ENCODE measurements at regions not wholly inside any gene's neighbourhood (a gene's known extent, or its start where the extent isn't known, plus 50 kb on each side); places are given as distances from the start of the nearest gene placed in this dataset.

DNA sequence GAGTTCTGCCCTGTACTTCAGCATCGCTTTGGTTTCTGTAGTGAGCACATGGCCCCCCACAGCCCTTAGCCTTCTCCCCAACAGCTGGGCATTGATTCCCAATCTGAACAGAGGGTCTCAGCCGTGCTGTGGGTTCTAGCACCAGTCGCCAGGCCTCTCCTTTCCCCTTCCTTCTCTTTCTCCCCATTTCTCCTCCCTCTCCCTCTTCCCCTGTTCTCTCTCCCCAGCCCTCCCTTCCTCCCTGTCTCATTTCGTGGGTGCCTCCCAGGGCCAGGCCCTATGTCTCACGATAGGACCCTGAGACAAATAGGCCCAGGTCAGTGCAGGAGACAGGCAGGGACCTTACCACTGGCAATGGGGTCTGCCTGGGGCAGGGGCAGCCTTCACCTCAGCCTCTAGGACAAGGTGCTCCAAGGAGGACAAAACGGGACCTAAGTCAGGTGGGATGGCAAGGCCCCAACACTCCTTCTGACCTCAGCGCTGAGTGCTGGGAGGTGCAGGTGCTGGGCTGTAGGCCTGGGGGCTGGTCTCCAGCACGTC is 143.4 kb upstream of the GPC1 start:
- TF ChIP-seq ELF4 (IDR thresholded peaks at IDR 0.05) (no peak), TARDBP (IDR thresholded peaks at IDR 0.05) (no peak), FOXM1 (IDR thresholded peaks at IDR 0.05; ENCODE audit: borderline replicate concordance) (no peak), SP1 (IDR thresholded peaks at IDR 0.05) (no peak), FOXA1 (IDR thresholded peaks at IDR 0.05) (no peak)
